GM18507 (cell line): ENCODE measurements at regions not wholly inside any gene's neighbourhood (a gene's known extent, or its start where the extent isn't known, plus 50 kb on each side); places are given as distances from the start of the nearest gene placed in this dataset.
A peak's percentile ranks its signal among the peaks of the same experiment; 100 is the strongest.
"Not testable (repeated sequence)": the region's sequence is repeated elsewhere in the genome, so short reads cannot be mapped to it uniquely, and the experiment has no call there.

Experiments used
- DNase-seq: peaks from one replicate; pipeline ENCODE4 v3.0.0; 2011; ENCODE audit warnings: low read depth; ENCODE audit not compliant: insufficient read length; ENCODE audit errors: extremely low spot score
- FAIRE-seq: peaks from 2 replicates; lab custom pipeline; 2011; peaks lifted over from hg19 to GRCh38; lab: Jason Lieb, UNC

DNA sequence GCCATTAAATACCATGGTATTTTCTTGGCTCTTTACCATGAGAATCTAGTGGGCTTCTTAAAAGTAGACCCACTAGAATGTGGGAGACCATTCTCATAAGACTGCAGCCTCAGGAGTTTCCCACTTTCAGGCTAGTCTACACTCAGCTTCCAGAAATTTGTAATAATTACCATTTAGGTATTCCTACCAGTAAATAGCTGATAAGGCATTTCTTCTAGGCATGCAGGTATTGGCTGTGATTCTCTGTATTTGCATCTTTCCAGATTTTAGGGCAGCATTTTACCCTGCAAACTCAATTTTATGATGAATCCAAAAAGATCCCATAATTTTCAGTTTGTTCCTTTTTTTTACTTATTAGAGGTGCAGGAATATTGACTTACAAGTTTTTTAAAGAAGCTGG lies 496.6 kb downstream of the TRAM1L1 start:
- DNase-seq (no peak), FAIRE-seq (no peak)

- no peak for FAIRE-seq
Measured at GRCh38 chr4:116585246-116585645, 500.1 kb downstream of the TRAM1L1 start.

DNA sequence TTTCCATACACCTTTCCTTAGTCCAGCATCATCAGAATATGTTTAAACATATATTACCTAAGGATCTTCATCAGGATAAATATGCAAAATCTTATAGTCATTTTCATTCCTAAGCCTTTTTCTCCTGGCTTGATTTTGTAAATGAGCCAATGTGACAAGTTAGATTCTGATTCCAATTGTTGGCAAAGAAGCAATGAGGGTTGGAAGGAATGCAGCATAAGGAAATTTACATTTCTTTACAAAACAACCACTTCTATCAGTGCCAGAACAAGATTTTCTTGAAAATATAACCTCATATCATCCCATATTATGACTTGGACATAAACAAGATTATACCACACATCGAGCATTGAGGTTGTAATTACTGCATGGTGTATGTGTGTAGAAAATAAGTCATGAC lies 508.1 kb downstream of the TRAM1L1 start:
- DNase-seq (no peak), FAIRE-seq (no peak)

More at GRCh38 chr4:116585246-116585645, 500.1 kb downstream of the TRAM1L1 start:
- no peak for DNase-seq

- DNase-seq (no peak), FAIRE-seq (no peak)
Measured at GRCh38 chr4:116573540-116573939, 511.8 kb downstream of the TRAM1L1 start.

DNA sequence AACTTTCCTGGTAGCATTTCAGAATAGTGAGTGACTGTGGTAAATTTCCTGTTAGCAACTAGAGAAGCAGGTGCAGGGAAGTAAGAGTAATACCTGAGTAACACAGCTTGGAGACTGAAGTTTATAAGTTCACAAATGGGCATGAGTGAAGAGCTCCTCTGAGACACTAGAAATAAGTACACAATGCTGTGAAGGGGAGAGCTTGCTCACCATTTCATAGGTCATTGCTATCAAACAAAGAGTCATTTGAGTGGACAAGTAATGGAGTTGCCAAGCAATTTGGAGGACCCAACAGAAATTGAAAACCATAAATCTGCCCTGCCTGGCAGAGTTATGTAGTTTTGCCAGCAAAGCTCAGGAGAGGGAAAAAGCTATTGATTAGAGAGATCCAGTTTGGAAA lies 523.6 kb downstream of the TRAM1L1 start:
- FAIRE-seq: no peak
- DNase-seq: no peak

- DNase-seq: no peak
- FAIRE-seq: no peak
Measured at GRCh38 chr4:116551806-116552205, 533.6 kb downstream of the TRAM1L1 start.

- DNase-seq: no peak
- no peak for FAIRE-seq
Measured at GRCh38 chr4:116547632-116548031, 537.7 kb downstream of the TRAM1L1 start.

DNA sequence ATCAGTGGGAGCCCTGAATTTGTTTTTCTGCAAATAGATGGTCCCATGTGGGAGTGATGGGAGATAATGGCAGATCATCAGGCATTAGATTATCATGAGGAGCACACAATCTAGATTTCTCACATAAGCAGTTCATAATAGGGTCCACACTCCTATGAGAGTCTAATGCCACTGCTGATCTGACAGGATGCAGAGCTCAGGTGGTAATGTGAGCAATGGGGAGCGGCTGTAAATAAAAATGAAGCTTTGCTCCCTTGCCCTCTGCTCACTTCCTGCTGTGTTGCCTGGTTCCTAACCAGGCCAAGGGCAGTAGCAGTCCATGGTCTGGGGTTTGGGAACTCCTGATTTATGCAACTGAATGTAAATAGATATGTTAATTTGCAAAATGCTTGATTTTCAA lies 538.6 kb downstream of the TRAM1L1 start:
- no peak for DNase-seq
- FAIRE-seq: peak; percentile 18

- DNase-seq: no peak
- no peak for FAIRE-seq
Measured at GRCh38 chr4:116544946-116545345, 540.4 kb downstream of the TRAM1L1 start.

- FAIRE-seq: no peak
- DNase-seq: no peak
Measured at GRCh38 chr4:116539744-116540143, 545.6 kb downstream of the TRAM1L1 start.

- no peak for FAIRE-seq
- no peak for DNase-seq
Measured at GRCh38 chr4:116537828-116538227, 547.5 kb downstream of the TRAM1L1 start.

GRCh38 chr4:116536024-116536423 lies 549.4 kb downstream of the TRAM1L1 start:
- FAIRE-seq, DNase-seq: not testable (repeated sequence)

DNA sequence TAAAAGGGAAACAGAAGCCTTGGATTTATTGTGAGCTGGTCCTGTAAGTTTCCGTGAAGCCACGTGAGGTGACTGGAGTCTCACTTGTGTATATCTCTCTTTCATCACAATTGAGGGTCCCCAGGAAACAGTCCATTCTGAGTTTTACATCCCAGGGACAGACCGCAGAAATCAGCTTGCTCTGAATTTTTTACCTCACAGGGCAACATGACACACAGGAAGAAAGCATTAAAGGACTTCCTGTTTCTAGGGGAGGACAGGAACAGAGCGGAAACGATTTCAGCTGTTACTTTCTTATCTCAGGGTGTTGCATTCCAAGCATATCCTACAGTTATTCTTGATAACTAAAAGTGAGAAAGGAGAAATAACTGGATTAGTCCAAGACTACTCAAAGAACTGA lies 553.5 kb downstream of the TRAM1L1 start:
- no peak for FAIRE-seq
- DNase-seq: no peak

GRCh38 chr4:116531026-116531425 lies 554.4 kb downstream of the TRAM1L1 start:
- FAIRE-seq (no peak), DNase-seq (no peak)

DNA sequence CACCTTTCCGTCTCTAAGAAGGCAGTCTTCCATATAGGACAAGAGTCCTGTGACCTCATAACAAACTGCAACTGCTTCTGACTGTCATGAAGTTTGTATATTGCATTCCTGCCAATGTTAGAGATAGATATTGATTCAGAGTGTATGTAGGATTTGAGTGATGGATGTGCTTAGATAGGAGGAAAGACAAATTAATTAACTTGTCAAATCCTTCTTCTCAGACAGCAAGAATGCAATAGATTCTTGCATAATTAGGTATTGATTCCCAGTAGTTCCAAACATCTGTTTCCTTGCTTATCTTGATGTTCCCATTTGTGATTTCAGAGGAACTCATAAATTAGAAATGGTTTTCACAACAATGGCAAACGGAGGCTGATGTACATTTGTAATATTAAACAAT lies 555.3 kb downstream of the TRAM1L1 start:
- DNase-seq: no peak
- no peak for FAIRE-seq

- no peak for DNase-seq
- FAIRE-seq: no peak
Measured at GRCh38 chr4:116529129-116529528, 556.2 kb downstream of the TRAM1L1 start.

DNA sequence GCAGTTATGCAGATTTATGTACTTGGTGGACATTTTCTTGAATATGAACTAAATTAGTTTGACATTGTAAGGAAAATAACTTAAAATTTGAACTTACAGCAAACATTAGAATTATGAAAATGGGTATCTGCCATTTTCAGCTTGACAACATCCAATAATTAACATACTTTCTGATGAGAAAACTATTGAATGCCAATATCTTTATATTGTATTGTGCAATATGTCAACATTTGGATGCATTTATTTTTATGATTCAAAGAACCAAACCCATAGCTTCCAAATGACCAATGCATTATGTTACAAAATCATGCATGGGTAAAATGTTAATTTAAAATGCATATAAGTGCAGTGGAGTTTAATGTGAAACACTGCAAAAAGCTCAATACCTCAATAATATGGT lies 562.5 kb downstream of the TRAM1L1 start:
- DNase-seq (no peak), FAIRE-seq (no peak)

DNA sequence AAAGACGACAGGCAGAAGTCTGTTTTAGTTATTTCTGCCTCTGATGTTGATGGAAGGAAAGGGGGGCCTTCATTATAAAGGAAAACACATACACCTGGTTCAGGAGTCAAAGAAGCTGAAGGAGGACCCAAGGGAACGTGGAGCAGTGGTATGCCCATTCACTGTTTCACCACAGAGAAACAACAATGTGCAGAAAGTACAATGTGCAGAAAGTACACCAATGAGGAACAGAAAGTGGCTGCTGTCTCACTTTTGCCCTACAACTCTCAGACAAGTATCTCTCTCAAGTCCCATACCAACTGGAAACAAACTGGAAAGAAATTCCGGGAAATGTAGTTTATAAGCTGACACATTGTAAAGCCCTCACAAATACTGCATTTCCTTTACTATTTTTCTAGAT lies 564.5 kb downstream of the TRAM1L1 start:
- FAIRE-seq (no peak), DNase-seq (no peak)

GRCh38 chr4:116516711-116517110 lies 568.7 kb downstream of the TRAM1L1 start:
- DNase-seq (no peak), FAIRE-seq (no peak)

- DNase-seq (no peak), FAIRE-seq (no peak)
Measured at GRCh38 chr4:116515959-116516358, 569.4 kb downstream of the TRAM1L1 start.

DNA sequence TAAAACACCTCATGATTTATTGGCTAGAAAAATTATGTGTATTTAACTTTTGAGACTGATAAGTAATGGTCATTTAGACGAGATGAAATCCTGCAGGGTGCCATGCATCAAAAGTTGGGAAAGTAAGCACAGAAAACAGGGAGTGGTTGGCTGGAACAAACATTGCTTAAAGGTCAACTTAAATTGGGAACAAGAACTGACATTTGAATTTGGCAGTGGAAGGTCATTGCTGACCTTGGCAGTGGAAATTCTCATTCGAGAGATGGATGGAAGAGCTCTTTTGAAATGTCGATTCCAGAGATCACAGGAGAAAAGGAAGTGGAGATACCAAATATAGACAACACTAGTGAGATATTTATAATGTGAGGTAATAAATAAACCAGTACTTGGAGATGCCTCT lies 572.8 kb downstream of the TRAM1L1 start:
- FAIRE-seq: no peak
- DNase-seq: no peak

GRCh38 chr4:116501954-116502353 lies 583.4 kb downstream of the TRAM1L1 start:
- FAIRE-seq (no peak), DNase-seq (no peak)
